ENCODE measurements at regions not wholly inside any gene's neighbourhood (a gene's known extent, or its start where the extent isn't known, plus 50 kb on each side); places are given as distances from the start of the nearest gene placed in this dataset.

DNA sequence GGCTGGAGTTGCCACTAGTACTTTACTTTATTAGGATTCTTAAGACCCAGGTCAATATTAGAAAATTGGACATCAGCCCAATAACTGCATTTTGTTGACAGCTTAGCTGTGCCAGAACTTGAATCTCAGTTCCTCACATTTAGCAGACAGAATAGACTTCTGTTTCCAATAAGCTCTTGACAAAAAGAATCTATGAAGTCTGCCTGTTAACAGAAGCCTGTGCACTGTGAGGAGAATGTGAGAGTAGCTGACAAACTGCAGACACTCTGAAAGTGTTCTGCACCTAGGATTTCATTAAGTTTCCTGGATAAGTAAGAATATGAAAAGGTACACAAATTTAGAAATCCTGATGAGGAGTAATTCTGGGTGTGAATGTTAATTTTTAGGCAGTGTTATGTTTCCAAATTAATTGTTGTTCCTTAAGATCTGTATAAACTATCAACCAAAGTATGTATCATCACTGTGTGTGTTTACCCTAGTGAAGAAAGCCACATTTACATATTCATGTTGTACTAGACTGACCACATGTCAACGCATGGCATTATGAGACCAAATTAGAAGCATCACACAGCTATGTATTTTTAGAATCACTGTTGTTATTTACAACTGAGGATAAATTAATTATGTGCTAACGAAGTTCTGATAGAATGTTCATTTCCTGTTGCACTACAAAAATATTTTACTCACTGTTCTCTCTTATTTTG lies 756.4 kb upstream of the IGFBP7 start:
- TF ChIP-seq CTCF (IDR thresholded peaks at IDR 0.05) (no peak), EP300 (IDR thresholded peaks at IDR 0.05) (no peak)

Measured in suprapubic skin (tissue), 3 donors.